HG03159 (cell line): ENCODE measurements at regions not wholly inside any gene's neighbourhood (a gene's known extent, or its start where the extent isn't known, plus 50 kb on each side); places are given as distances from the start of the nearest gene placed in this dataset.

Experiments
- ATAC-seq: cut with Tn5 transposase; IDR thresholded peaks from one replicate; pipeline ENCODE4 v1.9.1; 2021; ENCODE audit warnings: mild to moderate bottlenecking, moderate library complexity; ENCODE audit not compliant: unreplicated experiment

DNA sequence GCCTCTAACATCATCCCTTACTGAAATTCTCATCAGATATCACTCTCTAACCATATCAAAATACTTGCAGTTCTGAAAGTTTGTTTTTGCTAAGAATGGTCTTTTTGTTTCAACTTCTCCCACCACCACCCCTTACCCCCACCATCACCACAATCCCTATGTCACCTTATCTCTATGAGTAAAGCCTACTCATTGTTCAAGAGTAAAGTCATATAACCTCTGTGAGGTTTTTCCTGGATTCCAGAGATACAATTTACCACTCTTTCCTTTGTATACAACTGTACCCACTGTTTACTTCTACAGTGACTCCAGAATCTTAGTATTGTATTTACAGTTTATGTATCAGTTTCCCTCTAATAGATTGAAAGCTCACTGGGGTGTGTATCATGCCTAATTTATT is 158.0 kb upstream of the PCDH10 start:
- ATAC-seq: no peak

DNA sequence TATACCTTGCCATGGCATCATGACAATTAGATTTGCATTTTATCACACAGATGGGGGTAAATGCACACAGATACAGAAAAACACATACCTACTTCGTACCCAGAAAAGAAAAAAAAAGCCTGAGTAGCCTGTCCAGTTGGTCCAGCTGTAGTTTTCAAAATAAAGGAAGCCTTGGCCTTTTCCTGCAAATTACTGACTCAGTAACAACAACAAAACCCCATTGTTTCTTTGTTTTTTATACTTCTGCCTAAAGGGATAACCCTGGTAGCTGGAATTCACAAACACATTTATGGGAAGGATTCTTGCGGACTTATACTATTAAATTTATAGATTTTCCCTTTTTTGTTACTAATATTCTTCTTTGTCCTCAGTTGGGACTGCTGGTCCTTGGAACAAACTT is 156.4 kb upstream of the PCDH10 start:
- no peak for ATAC-seq

DNA sequence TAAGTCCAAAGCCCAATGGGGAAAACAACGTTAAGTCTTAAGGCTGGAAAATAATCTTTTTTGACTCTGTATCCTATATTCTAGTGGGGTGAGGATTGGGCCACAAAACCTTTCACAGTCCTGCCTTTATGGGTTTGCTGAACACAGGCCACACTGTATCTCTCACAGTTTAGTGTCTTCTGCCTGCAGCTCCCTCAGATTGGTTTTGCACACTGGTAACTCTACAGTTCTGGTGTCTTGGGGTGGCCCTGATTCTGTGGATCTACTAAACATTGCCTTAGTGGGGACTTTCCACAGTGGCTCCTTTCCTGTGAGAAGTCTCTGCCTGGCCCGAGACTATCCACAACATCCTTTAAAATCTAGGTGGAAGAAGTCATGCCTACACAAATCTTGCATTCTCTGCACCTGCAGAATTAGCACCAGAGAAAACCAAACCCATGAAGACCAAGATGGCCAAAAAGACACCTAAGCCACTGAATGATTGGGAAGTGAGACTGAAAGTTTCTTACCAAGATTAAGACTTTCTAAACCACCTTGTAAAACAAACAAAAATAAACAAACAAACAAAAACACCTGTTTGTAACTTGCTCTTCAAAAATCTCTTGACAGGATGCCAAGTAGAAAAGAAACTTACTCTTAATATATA is 150.4 kb upstream of the PCDH10 start:
- ATAC-seq: no peak

- ATAC-seq: no peak
These were observed 149.1 kb upstream of the PCDH10 start for GRCh38 chr4:133000012-133000411.

DNA sequence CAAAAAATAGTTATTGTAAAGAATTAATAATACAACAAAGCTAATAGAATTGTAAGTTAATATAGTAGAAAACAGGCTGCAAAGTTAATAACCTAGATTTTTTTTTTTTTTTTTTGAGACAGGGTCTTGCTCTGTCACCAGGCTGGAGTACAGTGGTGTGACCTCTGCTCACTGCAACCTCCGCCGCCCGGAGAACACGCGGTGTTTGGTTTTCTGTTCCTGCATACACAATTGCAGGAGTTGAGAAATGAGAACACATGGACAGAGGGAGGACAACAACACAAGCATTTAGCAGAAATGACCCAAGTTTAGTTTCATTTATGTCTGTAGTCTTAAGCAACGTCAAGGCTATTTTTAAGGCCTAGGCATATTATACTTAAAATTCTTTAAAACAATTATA is 145.9 kb upstream of the PCDH10 start:
- ATAC-seq: no peak

DNA sequence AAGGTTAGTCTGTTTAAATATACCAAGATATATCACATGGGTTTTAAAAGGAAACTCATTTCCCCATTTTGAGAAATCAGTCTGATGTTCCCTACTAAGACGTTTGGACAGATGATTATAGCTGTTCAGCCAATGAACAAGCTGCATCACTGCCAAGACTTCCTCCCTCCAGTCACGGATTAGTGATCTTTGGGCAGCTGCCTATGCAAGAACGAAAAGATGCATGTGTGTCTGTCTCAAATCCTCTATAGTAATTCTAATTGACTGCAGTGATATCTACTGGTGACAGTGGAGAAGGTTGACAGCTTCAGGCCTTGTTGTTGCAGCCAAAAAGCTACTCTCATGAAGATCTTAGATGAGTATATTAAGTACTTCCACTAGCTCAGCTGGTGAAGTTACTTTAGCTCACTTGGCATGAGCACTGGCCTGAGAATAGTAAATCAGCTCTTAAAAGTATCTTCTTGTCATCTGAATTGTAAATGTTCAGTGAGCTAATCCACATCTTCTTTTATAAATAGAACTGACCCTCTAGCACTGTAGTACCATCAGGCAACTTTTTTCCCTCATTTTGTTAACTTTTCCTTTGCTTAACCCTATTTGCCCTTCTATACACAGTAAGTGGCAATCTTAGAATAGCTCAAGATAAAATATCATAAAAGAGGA is 134.5 kb upstream of the PCDH10 start:
- ATAC-seq: no peak

DNA sequence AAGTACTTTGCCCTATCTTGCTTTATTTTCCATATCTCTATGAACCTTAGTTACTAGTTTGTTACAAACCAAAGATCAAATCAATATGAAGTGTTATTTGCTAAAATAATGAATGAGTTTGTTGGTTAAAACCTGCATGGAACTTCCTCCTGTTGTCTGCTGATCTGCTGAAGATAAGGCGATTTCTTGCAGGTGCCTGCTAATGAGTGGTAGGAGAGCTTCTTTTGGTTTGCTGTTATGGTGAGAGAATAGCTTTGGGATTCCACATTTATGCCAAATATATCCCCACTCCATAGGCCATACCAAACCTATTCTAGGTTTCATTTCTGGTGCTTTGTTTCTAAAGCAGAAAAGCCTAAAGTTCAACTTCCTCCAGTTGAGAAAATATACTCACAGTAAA is 103.8 kb upstream of the PCDH10 start:
- no peak for ATAC-seq

- no peak for ATAC-seq
These were observed 102.9 kb upstream of the PCDH10 start for GRCh38 chr4:133046156-133046555.

GRCh38 chr4:133058701-133059100 is 90.4 kb upstream of the PCDH10 start:
- ATAC-seq: no peak

DNA sequence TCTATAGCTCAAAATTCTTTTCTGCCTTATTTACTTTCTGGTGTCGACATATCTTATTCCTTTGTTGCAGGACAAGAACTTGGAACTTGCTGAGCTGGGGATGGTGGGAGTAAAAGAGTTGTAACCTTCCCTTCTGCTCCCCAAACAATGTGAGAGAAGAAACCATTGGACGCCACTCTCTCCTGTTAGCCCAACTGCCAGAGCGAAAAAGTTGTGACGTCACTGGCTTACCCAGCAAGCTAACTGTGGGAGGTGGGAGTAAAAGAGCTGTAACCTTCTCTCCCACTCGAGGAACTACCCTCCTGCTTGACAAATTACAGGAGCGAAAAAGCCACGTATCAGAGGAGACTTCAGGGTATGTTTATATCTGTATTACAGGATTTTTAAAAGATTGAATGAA is 90.0 kb upstream of the PCDH10 start:
- ATAC-seq: no peak

GRCh38 chr4:133062851-133063250 is 86.2 kb upstream of the PCDH10 start:
- ATAC-seq: no peak

- no peak for ATAC-seq
These were observed 81.0 kb upstream of the PCDH10 start for GRCh38 chr4:133068083-133068482.

DNA sequence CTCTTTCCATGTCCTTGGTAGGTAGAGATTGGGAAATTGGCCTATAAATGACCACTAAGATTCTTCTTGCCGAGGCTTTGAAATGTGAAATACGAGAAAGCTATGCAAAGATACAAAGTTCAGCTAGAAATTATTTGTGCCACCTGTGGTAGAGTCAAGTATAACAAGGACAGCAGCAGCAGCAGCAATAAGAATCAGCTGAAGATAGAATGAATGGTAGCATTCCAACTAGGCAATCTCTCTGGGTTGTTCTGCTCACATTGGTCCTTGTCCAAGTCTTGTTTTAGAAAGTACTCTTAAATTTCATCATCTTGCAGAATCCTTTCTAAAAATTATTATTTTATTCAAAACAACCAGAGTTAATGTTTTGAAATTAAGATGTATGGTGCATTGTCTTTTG is 67.8 kb upstream of the PCDH10 start:
- ATAC-seq: no peak

DNA sequence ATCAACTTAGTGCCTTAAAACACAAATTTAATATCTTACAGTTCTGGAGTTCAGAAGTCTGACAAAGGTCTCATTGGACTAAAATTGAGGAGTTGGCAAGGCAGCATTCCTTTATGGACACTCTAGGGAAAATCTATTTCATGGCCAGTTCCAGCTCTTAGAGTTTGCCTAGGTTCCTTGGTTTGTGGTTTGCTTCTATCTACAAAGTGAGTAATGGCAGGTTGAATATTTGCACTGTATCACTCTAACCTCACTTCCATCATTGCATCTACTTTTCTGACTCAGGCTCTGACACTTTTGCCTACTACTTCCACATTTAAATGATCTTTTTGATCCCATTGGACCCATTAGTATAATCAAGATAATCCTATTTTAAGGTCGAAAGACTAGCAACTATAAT is 64.7 kb upstream of the PCDH10 start:
- no peak for ATAC-seq

- no peak for ATAC-seq
These were observed 53.5 kb upstream of the PCDH10 start for GRCh38 chr4:133095591-133095990.

DNA sequence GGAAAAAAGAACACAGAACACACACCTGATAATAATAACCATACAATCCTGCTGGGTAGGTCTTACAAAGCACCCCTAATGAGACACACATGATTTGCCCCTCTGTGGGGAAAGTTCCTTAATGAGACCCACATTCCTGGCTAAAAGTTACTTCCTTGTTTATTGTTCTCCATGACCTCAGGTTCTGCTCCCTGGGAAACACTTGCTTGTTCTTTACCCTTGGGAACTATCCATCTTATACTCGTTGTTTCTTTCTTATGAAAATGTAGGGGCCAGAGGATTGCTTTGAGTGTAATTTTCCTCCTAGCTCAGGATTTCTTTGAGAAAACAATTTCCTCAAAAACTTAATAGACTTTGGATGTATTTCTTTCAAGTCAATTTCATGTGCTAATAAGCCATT is 52.1 kb upstream of the PCDH10 start:
- ATAC-seq: no peak
